ENCODE measurements at regions not wholly inside any gene's neighbourhood (a gene's known extent, or its start where the extent isn't known, plus 50 kb on each side); places are given as distances from the start of the nearest gene placed in this dataset.

GRCh38 chr4:181004056-181004455 lies 1239.1 kb upstream of the TENM3 start:
- no peak for TF ChIP-seq CTCF (IDR thresholded peaks at IDR 0.05)
- no peak overlapping the region for H3K4me3 Mint-ChIP-seq (ENCODE audit: unreplicated experiment)
- no peaks in the 10 kb centered on the region for H3K27me3 Mint-ChIP-seq (ENCODE audit: unreplicated experiment)
- no peaks in the 10 kb centered on the region for H3K9me3 Mint-ChIP-seq (ENCODE audit: unreplicated experiment)
- H3K36me3 Mint-ChIP-seq (ENCODE audit: unreplicated experiment) = no peaks in the 10 kb centered on the region
- H3K27ac Mint-ChIP-seq (ENCODE audit: unreplicated experiment) = no peak overlapping the region
- H3K4me1 Mint-ChIP-seq (ENCODE audit: unreplicated experiment) = no peaks in the 10 kb centered on the region
- no peak for DNase-seq (ENCODE audit: extremely low spot score, unreplicated experiment)

DNA sequence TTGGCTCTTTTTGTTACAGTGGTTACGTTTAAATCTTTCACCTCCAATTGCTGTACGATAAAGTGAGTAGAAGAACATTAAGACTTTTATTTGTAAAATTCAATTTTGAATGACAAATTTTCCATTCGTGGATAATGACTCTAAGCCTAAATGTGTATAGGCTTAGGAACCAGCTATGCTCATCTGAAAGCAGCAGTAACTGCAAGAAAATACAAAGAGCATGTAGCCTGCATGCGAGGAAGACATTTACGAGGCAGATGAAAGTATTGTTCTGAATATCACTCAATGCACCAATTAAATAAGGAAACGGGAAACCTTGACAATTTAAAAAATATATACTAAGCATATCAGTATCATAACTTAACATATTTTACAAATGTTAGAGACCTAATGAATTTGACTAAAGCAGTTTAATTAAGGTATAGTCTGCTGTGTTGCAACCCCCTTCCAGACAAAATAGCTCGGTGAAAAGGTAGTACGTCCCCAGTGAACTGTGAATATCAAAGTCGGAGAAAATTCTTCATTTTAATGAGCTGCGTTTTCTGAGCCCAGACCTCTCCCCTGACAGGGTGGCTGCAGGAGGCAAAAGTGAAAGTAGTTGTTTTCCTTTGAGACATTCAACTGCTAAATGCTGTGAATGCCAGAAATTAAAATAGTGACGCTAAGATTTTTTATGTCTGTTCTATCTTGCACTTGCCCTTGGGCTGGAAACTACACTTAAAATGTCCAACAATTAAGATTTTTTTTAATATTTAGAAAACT lies 1236.5 kb upstream of the TENM3 start:
- H3K36me3 Mint-ChIP-seq (ENCODE audit: unreplicated experiment) = no peaks in the 10 kb centered on the region
- H3K4me1 Mint-ChIP-seq (ENCODE audit: unreplicated experiment) = no peaks in the 10 kb centered on the region
- no peak overlapping the region for H3K27ac Mint-ChIP-seq (ENCODE audit: unreplicated experiment)
- no peak overlapping the region for H3K4me3 Mint-ChIP-seq (ENCODE audit: unreplicated experiment)
- no peaks in the 10 kb centered on the region for H3K9me3 Mint-ChIP-seq (ENCODE audit: unreplicated experiment)
- DNase-seq (ENCODE audit: extremely low spot score, unreplicated experiment) = no peak
- no peaks in the 10 kb centered on the region for H3K27me3 Mint-ChIP-seq (ENCODE audit: unreplicated experiment)
- TF ChIP-seq CTCF (IDR thresholded peaks at IDR 0.05) = no peak

DNA sequence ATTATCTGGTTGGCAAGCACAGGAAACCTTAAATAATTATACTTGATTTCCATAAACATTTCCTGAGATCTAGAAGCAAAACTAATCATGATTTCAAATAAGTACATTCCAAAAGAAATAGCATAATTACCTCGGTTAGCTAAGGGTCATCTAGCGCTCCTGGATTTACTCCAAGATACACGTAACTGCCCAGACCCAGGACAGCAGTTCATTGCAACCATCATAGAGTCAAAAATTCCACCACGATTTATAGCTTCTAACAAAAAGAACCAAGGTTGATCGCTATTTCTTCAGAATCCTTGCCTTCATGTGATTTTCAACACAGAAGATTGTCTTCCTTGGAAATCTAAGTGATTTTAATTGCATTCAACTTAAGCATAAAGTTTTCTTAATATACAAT lies 1235.5 kb upstream of the TENM3 start:
- Mint-ChIP-seq H3K36me3 (ENCODE audit: unreplicated experiment) (no peaks in the 10 kb centered on the region), H3K4me1 (ENCODE audit: unreplicated experiment) (no peaks in the 10 kb centered on the region), H3K27me3 (ENCODE audit: unreplicated experiment) (no peaks in the 10 kb centered on the region), H3K9me3 (ENCODE audit: unreplicated experiment) (no peaks in the 10 kb centered on the region), H3K27ac (ENCODE audit: unreplicated experiment) (no peak overlapping the region), H3K4me3 (ENCODE audit: unreplicated experiment) (no peak overlapping the region)
- no peak for TF ChIP-seq CTCF (IDR thresholded peaks at IDR 0.05)
- no peak for DNase-seq (ENCODE audit: extremely low spot score, unreplicated experiment)

DNA sequence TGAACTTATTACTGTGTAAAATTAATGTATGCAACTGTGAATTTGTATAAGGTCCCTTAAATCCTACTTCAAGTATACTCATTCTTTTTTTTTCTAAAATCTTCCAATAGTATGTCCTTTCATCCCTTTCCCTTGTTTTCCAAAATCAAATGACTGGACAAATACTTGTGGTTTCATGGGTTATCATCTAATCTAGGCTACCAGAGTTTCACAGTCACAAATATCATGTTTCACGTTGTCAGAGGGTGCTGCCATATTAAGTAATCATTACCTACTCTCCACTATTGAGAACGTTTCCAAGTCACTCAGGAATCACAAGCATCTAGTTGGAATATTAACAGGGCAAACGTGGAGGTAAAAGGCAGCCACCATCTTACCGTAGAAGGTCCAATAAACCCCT lies 1235.0 kb upstream of the TENM3 start:
- DNase-seq (ENCODE audit: extremely low spot score, unreplicated experiment) = no peak

GRCh38 chr4:181013162-181013561 lies 1230.0 kb upstream of the TENM3 start:
- Mint-ChIP-seq H3K27ac (ENCODE audit: unreplicated experiment) (no peak overlapping the region), H3K36me3 (ENCODE audit: unreplicated experiment) (no peaks in the 10 kb centered on the region), H3K4me3 (ENCODE audit: unreplicated experiment) (no peak overlapping the region), H3K27me3 (ENCODE audit: unreplicated experiment) (no peaks in the 10 kb centered on the region), H3K9me3 (ENCODE audit: unreplicated experiment) (peaks cover 9% of the 10 kb centered on the region), H3K4me1 (ENCODE audit: unreplicated experiment) (no peaks in the 10 kb centered on the region)
- DNase-seq (ENCODE audit: extremely low spot score, unreplicated experiment) = no peak
- no peak for TF ChIP-seq CTCF (IDR thresholded peaks at IDR 0.05)

More for the DNA sequence above, 1235.0 kb upstream of the TENM3 start:
- no peak overlapping the region for H3K4me3 Mint-ChIP-seq (ENCODE audit: unreplicated experiment)
- no peaks in the 10 kb centered on the region for H3K27me3 Mint-ChIP-seq (ENCODE audit: unreplicated experiment)
- no peak overlapping the region for H3K27ac Mint-ChIP-seq (ENCODE audit: unreplicated experiment)
- H3K4me1 Mint-ChIP-seq (ENCODE audit: unreplicated experiment) = no peaks in the 10 kb centered on the region
- TF ChIP-seq CTCF (IDR thresholded peaks at IDR 0.05) = no peak
- H3K36me3 Mint-ChIP-seq (ENCODE audit: unreplicated experiment) = no peaks in the 10 kb centered on the region
- no peaks in the 10 kb centered on the region for H3K9me3 Mint-ChIP-seq (ENCODE audit: unreplicated experiment)

Data from osteocyte (in vitro differentiated cells).